ENCODE measurements at regions not wholly inside any gene's neighbourhood (a gene's known extent, or its start where the extent isn't known, plus 50 kb on each side); places are given as distances from the start of the nearest gene placed in this dataset.
"Not testable (repeated sequence)": the region's sequence is repeated elsewhere in the genome, so short reads cannot be mapped to it uniquely, and the experiment has no call there.

DNA sequence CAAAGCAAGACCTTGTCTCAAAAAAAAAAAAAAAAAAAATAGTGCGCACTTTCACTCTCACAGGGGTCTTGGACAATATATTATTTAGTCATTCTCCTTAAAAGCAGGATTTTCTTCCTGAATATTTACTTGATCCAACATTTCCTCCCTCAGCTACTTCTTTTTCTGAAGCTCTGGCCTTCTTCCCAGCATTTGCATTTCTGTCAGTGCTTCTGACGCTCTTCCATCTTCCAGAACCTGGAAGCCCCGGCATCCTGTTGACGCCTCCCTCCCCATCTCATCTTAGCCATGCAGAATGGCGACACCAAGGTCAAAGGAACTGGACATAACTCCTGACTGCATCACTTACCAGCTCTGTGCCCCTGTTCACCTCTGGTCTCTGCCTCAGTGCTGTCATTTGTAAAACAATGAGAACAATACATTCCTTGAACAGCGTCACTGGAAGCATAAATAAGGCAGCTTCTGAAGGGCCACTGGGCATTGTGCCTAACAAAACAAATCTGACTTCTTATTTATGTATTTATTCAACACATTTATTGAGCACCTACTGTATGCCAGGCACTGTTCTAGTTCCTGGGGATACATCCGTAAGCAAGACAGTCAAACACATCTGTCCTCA lies 90.9 kb upstream of the MDM1 start:
- no peak for DNase-seq (ENCODE audit: low spot score)

DNA sequence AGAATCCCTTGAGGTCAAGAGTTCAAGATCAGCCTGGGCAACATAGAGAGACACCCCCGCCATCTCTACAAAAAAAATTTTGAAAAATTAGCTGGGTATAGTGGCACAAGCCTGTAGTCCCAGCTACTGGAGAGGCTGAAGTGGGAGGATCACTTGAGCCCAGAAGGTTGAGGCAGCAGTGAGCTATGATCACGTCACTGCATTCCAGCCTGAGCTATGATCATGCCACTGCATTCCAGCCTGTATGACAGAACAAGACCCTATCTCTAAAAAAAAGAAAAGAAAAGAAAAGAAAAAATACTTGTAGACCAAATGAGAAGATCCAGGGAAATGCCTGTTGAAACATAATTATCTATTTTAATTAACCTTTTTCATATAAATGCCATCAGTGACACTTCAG lies 93.8 kb upstream of the MDM1 start:
- DNase-seq (ENCODE audit: low spot score) = no peak

DNA sequence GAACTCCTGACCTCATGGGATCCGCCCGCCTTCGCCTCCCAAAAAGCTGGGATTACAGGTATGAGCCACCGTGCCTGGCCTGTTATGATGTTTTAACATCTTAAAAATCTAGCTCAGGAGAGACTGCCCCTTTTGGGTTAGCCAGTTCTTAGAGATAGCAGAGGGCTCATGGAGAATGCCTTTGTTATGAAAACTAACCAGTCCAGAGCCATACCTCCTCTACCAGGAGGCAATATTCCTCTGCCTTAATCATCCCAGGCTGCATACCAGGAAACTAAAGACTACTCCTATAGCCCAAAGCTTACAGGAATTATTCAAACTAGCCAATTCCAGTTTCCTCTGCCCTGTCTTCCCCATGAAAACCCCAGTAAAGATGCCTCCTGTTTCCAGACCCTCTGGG lies 96.0 kb upstream of the MDM1 start:
- DNase-seq (ENCODE audit: low spot score) = no peak

DNA sequence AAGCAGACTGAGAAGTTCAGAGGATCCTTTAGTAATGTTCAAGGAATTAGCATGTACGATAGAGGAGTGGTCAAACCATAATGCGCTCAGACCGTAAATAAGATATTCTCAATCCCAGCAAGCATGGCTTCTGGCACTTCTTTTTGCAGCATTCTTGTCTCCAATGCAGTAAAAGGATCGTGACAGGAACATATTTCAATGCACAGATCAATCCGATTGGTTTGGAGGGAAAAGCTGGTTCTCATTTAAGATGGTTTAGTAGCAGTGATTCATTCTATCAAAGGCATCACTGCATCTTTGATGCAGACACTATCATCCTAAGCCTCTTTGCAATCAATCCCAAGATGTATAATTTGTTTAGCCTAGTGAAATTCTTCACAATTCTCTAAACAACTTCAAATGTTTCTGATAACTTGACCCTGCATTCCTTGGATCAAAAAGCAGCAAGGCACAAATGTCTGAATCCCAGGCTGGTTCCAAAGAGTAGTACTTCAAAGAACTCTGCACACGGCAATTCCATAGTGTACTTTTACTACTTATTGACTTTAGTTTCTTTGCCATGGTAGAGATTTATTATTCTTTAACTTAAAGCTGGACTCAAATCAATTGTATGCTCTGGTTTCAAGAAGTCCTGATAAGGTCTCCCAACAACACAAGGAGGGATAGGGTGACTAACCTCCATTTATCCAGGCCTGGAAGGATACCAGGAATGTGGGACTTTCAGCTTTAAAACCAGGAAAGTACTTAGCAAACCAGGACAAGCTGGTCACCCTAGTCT lies 96.8 kb upstream of the MDM1 start:
- DNase-seq (ENCODE audit: low spot score) = no peak

DNA sequence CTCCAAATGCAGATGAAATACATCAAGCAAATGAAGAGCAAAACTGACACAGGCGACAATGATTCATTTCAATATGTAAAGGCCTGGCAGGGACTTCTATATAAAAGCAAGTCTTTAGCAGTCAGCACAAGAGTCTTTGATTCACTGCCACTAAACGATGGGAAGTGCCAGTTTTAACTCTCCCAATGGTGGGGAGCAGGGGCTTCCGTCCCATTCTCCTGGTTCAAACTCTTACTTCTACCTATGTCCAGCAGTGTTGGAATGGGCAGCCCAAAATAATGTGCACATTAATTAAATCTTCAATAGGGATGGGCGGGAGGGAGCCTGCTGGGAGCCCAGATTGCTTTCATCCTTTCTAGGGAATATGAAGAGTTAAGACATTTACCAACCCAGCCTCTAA lies 97.5 kb upstream of the MDM1 start:
- no peak for DNase-seq (ENCODE audit: low spot score)

DNA sequence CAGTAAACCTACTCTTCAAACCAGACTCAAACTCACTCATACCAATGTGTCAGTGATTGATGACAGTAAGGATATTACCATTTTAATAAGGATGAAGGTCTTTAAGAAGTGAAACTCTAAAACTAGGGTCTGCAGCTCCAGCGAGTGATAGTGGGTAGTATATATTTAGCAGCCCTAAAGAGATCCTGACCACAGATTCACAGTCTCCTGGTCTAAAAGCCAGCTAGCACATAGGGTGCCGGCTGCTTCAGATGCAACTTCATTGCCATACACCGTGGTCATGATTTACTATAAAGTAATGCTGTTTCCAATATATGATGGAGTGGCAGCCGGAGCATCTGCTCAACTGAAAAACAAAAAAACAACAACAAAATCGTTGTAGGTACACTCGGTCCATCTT lies 99.6 kb upstream of the MDM1 start:
- no peak for DNase-seq (ENCODE audit: low spot score)

DNA sequence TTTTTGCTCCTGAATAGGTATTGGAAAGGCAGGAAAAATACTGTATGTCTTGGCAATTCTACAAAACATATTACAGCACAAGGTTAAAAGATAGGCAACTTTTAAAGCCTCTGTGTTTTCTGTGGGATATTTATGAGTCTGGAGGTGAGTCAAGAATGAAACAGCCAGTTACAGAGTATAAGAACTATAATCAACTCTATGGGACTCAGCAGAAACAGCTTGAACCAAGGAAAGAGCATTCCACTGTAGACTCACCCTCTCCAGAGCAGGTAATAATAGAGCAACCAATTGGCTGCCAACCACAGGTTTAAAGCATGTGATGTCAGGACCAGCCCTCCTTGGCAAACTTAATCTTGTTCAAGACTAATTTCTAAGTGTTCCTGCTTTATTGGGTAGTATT lies 100.5 kb upstream of the MDM1 start:
- no peak for DNase-seq (ENCODE audit: low spot score)

DNA sequence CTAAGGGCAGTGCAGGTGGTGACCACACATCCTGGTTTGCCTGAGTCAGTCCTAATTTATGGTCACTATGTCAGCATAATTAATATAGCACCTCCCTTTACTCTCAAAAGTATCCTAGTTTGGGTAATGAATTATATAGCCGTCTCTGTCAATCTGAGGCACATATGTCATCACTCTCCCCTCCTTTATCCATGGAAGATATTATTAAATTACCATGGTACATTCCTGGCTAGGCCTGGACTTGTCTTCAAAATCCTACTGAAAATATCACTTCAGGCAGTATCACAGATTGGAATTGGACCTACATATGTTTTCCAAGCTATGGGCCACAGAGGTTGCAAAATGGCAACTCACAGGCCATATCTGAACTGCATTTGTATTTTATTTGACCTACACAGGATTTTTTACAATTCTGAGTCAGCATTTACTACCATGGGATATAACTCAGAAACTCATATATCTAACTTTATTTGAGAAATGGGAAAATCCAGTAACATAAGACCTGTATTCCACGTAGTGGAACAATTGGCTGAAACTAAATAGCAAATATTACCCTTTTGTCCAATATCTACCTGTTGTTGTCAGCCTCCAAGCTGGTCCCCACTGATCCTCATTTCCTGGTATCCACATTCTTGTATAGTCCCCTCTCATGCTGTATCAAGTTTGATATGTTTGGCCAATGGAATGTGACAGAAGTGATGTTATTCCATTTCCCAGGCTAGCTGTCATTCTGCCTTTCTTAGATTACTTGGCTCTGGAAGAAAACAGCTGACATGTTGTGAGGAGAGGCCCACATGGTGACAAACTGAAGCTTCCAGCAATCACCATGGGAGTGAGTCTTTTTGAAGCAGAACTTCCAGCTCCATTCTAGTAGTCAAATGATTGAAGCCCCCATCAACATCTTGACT lies 102.5 kb upstream of the MDM1 start:
- no peak for DNase-seq (ENCODE audit: low spot score)

DNA sequence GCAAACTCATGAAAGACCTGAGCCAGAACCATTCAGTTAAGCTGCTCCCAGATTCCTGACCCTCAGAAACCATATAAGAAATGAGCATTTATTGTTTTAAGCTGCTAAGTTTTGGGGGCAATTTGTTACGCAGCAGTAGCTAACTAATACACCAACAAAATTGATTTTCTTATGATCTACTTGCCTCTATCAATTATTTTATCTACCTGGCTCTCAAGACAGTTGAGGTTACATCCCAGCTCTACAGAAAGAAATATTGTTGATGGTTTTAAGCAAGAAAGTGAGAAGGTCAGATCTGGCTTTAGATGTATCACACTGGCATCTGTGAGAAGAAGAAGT lies 103.1 kb upstream of the MDM1 start:
- DNase-seq (ENCODE audit: low spot score) = no peak

DNA sequence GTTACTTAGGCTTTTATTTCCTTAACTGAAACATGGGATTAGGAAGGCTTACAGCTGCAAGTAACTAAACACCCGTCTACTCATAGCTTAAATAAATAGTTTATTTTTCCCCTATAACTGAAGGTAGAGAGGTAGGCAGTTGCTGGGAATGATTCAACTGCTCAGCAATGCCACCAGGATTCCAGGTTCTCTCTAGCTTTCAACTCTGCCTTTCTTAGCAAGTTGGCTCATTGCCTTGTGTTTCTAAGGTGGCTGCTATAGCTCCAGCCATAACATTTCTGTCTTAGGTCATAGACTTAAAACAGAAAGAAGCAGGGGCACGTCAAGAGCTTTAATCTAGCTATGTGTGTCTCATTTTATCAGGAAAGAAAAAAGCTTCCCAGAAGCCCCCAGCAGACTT lies 103.7 kb upstream of the MDM1 start:
- DNase-seq (ENCODE audit: low spot score) = no peak

DNA sequence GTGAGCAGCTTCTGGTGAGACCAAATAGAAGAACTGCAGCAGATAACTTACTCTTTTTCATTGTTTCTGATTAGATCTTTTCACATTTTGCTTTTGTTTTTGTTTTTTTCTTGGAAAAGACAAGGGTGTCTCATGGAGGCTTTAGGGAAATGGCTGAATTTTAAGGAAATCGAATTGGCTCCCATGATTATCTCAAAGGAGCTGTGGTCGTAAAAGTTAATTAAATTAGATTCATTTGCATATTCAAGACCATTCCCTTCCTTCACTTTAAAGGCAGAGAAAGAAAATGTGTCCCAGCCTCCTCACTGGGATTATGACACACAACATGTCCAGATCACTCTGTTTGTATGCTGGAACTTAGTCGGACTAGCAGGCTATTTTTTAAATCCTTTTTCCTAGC lies 106.4 kb upstream of the MDM1 start:
- no peak for DNase-seq (ENCODE audit: low spot score)

DNA sequence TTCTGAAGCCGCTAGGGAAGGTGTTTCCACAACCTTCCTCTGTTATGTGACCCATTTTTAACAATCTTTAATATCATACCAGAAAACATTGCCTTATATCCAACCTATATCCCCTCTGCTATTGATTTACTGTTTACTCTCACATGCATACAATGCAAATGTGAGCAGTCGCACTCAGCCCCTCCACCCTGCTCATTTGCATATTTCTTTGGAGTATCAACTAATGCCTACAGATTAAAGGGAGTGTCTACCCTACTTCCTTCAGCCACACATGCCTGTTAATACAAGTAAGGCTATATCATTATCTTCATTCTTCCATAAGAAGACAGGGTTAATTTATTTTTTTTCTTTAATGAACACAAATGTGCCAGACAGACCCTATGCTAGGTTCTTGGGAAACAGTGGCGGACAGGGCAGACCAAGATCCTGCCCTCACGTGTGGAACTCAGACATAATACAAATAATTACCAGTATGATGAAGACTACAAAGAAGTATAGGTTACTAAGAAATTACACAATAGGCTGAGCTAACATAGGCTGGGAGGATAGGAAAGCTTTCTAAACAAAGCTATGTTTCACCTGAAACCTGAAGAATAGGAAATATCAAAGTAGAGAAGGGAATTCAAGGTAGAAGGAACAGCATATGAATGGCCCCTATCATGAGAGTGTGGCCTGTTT lies 107.3 kb upstream of the MDM1 start:
- DNase-seq (ENCODE audit: low spot score) = no peak

DNA sequence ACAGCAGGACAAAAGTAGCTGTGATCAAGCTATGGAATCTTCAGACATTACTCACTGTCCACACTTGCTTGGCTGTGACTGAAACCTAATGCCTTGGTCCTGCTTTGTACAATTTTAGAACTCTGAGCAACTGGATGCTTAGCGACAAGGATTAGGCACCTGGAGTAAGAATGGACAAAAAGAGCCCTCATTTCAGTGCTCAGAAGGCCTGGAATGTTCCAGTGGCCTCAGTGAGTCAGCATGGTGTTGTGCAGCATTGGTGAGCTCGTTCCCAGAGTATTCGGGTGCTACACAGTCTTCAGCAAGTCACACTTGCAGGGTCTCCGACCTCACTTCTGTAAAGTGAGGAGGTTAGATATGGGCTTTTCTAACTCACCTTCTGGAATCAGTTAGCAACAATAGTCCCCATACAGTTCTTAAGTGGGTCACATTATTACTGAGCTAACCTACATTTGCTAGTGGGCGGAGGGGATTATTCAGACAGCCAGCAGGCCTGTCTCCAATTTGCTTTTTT lies 108.0 kb upstream of the MDM1 start:
- DNase-seq (ENCODE audit: low spot score) = no peak

DNA sequence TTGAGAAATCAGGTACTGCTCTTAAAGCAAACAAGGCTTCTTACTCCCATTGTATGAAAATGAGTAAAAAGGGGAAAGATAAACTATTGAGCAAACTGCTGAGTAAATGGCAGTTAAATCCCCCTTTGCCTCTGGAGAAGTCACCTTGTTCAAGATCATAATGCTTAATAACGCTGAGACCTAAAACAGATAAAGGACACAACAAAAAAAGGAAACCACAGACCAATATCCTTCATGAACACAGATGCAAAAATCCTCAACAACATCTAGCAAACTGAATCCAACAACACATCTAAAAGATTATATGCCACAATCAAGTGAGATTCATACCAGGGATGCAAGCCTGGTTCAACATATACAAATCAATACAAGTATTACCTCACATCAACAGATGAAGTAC lies 109.0 kb upstream of the MDM1 start:
- no peak for DNase-seq (ENCODE audit: low spot score)

DNA sequence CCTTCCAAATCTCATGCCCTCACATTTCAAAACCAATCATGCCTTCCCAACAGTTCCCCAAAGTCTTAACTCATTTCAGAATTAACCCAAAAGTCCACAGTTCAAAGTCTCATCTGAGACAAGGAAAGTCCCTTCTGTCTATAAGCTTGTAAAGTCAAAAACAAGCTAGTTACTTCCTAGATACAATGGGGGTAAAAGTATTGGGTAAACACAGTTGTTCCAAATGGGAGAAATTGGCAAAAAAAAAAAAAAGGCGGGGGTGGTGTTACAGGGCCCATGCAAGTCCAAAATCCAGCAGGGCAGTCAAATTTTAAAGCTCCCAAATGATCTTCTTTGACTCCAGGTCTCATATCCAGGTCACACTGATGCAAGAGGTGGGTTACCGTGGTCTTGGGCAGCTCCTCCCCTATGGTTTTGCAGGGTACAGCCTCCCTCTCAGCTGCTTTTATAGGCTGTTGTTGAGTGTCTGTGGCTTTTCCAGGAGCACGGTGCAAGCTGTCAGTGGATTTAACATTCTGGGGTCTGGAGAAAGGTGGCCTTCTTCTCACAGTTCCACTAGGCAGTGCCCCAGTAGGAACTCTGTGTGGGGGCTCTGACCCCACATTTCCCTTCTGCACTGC lies 110.3 kb upstream of the MDM1 start:
- DNase-seq (ENCODE audit: low spot score) = not testable (repeated sequence)

DNA sequence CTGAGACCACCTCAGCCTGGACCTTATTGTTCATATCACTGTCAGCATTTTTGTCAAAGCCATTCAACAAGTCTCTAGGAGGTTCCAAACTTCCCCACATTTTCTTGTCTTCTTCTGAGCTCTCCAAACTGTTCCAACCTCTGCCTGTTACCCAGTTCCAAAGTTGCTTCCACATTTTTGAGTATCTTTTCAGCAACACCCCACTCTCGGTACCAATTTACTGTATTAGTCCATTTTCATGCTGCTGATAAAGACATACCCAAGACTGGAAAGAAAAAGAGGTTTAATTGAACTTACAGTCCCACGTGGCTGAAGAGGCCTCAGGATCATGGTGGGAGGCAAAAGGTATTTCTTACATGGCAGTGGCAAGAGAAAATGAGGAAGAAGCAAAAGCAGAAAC lies 111.5 kb upstream of the MDM1 start:
- DNase-seq (ENCODE audit: low spot score) = not testable (repeated sequence)

DNA sequence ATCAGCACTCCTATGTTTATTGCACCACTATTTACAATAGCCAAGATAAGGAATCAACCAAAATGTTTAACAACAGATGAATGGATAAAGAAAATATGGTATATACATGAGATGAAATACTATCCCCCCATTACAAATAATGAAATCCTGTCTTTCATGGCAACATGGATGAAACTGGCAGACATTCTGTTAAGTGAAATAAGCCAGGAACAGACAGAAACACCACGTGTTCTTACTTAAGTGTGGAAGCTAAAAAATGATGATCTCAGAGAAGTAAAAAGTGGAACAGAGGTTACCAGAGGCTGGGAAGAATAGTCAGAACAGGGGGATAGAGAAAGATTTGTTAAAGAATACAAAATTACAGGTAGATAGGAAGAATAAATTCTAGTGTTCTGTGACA lies 113.7 kb upstream of the MDM1 start:
- DNase-seq (ENCODE audit: low spot score) = no peak

DNA sequence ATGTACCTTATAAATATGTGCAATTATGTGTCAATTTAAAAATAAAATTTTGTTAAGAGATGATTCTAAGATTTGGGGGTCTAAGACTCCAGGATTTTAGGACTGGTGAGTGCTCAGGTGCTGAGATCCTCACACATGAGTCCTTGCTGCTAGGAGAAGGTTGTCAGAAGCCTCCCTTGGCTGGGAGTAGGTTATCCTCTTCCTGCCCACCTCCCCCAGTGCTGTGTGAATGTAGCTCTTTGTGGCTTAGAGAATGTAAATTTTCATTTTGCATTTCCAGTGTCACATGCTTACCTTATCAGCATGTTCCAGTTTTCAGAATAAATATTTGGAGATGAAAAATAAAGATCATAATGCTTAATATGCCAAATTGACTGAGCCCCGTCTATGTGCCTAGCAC lies 114.2 kb upstream of the MDM1 start:
- DNase-seq (ENCODE audit: low spot score) = no peak

DNA sequence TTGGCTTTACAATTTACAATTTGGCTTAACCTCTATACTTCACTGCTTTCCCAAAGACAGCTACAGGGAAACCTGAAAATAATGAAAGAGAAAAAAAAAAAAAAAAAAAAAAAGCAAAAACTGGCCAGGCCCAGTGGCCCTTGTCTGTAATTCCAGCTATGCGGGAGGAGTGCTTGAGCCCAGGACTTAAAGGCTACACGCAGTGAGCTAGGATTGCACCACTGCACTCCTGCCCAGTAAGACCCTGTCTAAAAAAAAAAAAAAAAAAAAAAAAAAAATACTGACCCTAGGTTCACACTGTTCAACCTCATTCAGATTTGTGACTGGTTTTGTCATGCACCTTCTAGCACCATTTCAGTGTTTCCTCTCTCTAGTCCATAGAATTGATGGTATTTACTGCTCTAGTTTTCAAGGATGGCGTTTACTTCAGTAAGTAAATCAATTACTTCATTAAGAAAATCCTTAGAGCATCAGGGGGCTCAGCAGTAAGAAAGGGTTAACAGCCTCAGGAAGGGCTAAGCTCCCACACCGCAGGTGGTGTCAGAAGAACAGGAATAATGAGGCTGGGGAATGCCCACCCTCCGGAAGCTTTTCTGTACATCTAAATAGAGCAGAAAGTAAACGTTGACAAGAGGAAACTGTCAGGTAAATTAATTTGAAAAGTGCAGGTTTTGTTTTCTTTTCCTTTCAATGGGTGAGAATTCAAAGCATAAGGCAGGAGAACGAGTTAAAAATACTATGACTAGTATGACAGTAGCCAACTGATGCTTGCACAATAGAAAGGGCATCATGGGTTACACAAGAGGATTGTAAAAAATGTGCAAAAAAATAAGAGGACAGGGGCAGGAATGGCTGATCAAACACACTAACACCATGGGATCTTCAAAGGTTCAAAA lies 115.0 kb upstream of the MDM1 start:
- DNase-seq (ENCODE audit: low spot score) = no peak

DNA sequence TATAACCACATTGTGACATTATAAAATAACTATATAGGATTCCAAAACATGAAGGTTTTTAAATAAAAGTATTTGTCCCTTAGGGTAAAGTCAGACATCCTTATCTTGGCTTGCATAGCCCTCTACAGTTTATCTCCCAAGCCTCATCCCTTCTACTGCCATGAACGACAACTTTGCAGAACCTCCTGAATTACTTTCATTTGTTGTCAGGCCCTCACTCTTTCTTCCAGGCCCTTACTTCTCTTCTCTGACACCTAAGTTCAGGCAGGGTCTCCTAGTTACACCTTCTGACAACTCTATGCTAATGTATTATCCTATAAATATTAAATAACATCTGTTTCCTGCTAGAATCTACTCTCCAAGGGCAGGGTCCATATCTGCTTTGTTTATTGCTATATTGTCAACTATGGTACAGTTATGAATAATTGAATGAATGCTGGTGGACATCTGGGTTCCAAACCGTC lies 115.7 kb upstream of the MDM1 start:
- DNase-seq (ENCODE audit: low spot score) = no peak

All from mesenteric fat pad (tissue), 1 donor.